ENCODE measurements at regions not wholly inside any gene's neighbourhood (a gene's known extent, or its start where the extent isn't known, plus 50 kb on each side); places are given as distances from the start of the nearest gene placed in this dataset.
"Not testable (repeated sequence)": the region's sequence is repeated elsewhere in the genome, so short reads cannot be mapped to it uniquely, and the experiment has no call there.

DNA sequence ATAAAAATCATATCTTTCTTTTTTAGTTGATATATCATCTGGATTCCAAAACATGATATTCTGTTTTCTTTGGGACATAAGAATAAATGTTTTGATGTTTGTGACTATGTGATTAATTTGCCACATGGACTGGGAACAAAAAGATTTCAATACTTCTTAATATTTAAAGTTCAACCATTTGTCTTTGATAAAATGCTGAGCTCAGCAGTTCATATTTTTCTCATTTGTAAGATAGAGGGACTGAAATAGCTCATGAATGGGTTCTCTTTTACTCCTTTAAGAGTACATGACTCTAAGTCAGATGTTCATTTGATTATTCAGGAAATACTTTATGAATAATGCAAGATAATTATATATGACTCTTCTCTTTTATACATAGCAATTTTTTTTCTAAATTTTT, 205.9 kb upstream of the FAM47A start:
- Histone ChIP-seq H3K36me3 (no peaks in the 10 kb centered on the region), H3K27me3 (replicated peaks; ENCODE audit: insufficient read depth) (no peaks in the 10 kb centered on the region), H3K4me3 (no peak overlapping the region), H3K9me3 (no peaks in the 10 kb centered on the region), H3K27ac (no peak overlapping the region), H3K4me1 (replicated peaks) (no peaks in the 10 kb centered on the region)
- no peak for DNase-seq (ENCODE audit: low spot score)
- intact Hi-C loops (cut with DNase I) = no loop called here
- no peak for TF ChIP-seq POLR2A (IDR thresholded peaks at IDR 0.05)
- TF ChIP-seq, protein P1, sequence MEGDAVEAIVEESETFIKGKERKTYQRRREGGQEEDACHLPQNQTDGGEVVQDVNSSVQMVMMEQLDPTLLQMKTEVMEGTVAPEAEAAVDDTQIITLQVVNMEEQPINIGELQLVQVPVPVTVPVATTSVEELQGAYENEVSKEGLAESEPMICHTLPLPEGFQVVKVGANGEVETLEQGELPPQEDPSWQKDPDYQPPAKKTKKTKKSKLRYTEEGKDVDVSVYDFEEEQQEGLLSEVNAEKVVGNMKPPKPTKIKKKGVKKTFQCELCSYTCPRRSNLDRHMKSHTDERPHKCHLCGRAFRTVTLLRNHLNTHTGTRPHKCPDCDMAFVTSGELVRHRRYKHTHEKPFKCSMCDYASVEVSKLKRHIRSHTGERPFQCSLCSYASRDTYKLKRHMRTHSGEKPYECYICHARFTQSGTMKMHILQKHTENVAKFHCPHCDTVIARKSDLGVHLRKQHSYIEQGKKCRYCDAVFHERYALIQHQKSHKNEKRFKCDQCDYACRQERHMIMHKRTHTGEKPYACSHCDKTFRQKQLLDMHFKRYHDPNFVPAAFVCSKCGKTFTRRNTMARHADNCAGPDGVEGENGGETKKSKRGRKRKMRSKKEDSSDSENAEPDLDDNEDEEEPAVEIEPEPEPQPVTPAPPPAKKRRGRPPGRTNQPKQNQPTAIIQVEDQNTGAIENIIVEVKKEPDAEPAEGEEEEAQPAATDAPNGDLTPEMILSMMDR (IDR thresholded peaks at IDR 0.05) = no peak
- TF ChIP-seq POLR2AphosphoS5 (IDR thresholded peaks at IDR 0.05) = no peak

DNA sequence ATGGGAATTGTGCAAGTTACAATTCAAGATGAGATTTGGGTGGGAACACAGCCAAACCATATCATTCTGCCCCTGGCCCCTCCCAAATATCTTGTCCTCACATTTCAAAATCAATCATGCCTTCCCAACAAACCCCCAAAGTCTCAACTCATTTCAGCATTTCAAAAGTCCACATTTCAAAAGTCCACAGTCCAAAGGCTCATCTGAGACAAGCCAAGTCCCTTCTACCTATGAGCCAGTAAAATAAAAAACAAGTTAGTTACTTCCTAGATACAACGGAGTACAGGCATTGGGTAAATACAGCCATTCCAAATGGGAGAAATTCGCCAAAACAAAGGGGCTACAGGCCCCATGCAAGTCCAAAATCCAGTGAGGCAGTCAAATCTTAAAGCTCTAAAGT, 203.3 kb upstream of the FAM47A start:
- 93% methylated on average over 2 of the region's 2 CpGs for WGBS
- H3K27me3 ChIP-seq (replicated peaks; ENCODE audit: insufficient read depth); H3K4me3 ChIP-seq; H3K36me3 ChIP-seq; H3K9me3 ChIP-seq; H3K27ac ChIP-seq; H3K4me1 ChIP-seq (replicated peaks); intact Hi-C loops (cut with DNase I); DNase-seq (ENCODE audit: low spot score): not testable (repeated sequence)

- intact Hi-C loops (cut with DNase I) = no loop called here
- Histone ChIP-seq H3K9me3 (no peaks in the 10 kb centered on the region), H3K4me1 (replicated peaks) (no peaks in the 10 kb centered on the region), H3K36me3 (no peaks in the 10 kb centered on the region), H3K27ac (no peak overlapping the region), H3K4me3 (no peak overlapping the region), H3K27me3 (replicated peaks; ENCODE audit: insufficient read depth) (no peaks in the 10 kb centered on the region)
- TF ChIP-seq POLR2A (IDR thresholded peaks at IDR 0.05) = no peak
- no peak for TF ChIP-seq POLR2AphosphoS5 (IDR thresholded peaks at IDR 0.05)
- TF ChIP-seq, protein P1 (IDR thresholded peaks at IDR 0.05) = no peak
- WGBS = 29% methylated on average over 2 of the region's 2 CpGs
- DNase-seq (ENCODE audit: low spot score) = no peak
These were observed 200.2 kb upstream of the FAM47A start for GRCh38 chrX:34332334-34332733.

GRCh38 chrX:34325460-34325859, 193.3 kb upstream of the FAM47A start:
- Histone ChIP-seq H3K4me3 (no peak overlapping the region), H3K27me3 (replicated peaks; ENCODE audit: insufficient read depth) (no peaks in the 10 kb centered on the region), H3K4me1 (replicated peaks) (no peaks in the 10 kb centered on the region), H3K27ac (no peak overlapping the region), H3K9me3 (no peaks in the 10 kb centered on the region), H3K36me3 (no peaks in the 10 kb centered on the region)
- no peak for DNase-seq (ENCODE audit: low spot score)
- intact Hi-C loops (cut with DNase I) = no loop called here
- WGBS = 60% methylated on average over 2 of the region's 2 CpGs
- TF ChIP-seq, protein P1 (IDR thresholded peaks at IDR 0.05) = no peak
- no peak for TF ChIP-seq POLR2AphosphoS5 (IDR thresholded peaks at IDR 0.05)
- TF ChIP-seq POLR2A (IDR thresholded peaks at IDR 0.05) = no peak

DNA sequence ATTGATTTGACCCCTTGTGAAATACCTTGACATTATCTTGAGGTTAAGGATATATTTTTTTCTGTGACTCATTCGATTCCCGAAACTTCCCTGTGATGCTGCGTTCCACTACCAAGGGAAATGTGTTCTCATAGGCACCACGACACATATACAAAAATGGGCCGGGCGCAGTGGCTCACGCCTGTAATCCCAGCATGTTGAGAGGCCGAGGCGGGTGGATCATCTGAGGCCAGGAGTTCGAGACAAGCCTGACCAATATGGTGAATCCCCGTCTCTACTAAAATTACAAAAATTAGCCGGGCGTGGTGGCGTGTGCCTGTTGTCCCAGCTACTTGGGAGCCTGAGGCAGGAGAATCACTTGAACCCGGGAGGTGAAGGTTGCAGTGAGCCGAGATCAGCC, 188.3 kb upstream of the FAM47A start:
- H3K4me3 ChIP-seq; intact Hi-C loops (cut with DNase I); H3K27ac ChIP-seq; DNase-seq (ENCODE audit: low spot score); H3K36me3 ChIP-seq; H3K9me3 ChIP-seq; H3K4me1 ChIP-seq (replicated peaks); H3K27me3 ChIP-seq (replicated peaks; ENCODE audit: insufficient read depth): not testable (repeated sequence)
- 93% methylated on average over 16 of the region's 16 CpGs for WGBS

DNA sequence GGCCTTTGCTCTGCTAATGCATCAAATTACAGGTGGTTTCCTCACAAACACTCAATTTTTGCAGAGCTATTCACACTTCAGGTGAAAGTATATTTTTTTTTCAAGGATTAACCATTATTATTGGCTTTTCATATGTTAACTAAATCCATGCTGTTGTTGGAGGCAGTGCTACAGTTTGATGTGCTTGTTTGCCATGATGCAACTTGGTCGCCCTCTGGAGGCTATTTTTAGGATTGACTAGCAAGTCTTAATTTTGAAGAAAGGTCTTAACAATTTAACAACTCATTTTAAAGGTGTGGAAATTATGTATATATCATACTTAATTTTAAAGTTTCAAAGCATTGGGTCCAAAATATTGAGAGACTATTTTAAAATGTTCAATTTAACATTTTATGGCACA, 168.8 kb upstream of the FAM47A start:
- Histone ChIP-seq H3K4me1 (replicated peaks) (no peaks in the 10 kb centered on the region), H3K36me3 (no peaks in the 10 kb centered on the region), H3K27ac (no peak overlapping the region), H3K27me3 (replicated peaks; ENCODE audit: insufficient read depth) (no peaks in the 10 kb centered on the region), H3K4me3 (no peak overlapping the region), H3K9me3 (no peaks in the 10 kb centered on the region)
- TF ChIP-seq POLR2AphosphoS5 (IDR thresholded peaks at IDR 0.05) (no peak), POLR2A (IDR thresholded peaks at IDR 0.05) (no peak)
- TF ChIP-seq, protein P1 (IDR thresholded peaks at IDR 0.05) = peak in 3 of 4 experiments; percentile 13 to 32 (median 15)
- 7% methylated on average over 1 of the region's 1 CpG for WGBS
- DNase-seq (ENCODE audit: low spot score) = peak; percentile 3
- intact Hi-C loops (cut with DNase I) = loop anchor here (10.0 kb wide), 1 partner anchor 866 kb away; no protein-coding TSS in a partner anchor

All from prostate gland (tissue), 2 donors.